ENCODE measurements at regions not wholly inside any gene's neighbourhood (a gene's known extent, or its start where the extent isn't known, plus 50 kb on each side); places are given as distances from the start of the nearest gene placed in this dataset.

- no peak for TF ChIP-seq CTCF (IDR thresholded peaks at IDR 0.05)
- no peak for TF ChIP-seq POLR2A (IDR thresholded peaks at IDR 0.05)
Measured at GRCh38 chr22:48850658-48851287, 976.9 kb downstream of the BRD1 start.

All from esophagus squamous epithelium (tissue), 4 donors.